ENCODE measurements at regions not wholly inside any gene's neighbourhood (a gene's known extent, or its start where the extent isn't known, plus 50 kb on each side); places are given as distances from the start of the nearest gene placed in this dataset. TPM values are rescaled to one million over a fixed set of nuclear protein-coding genes. Genes with fewer than 3 reads are reported as not detected.

GRCh38 chr1:206419783-206420182 is 50.5 kb upstream of the IKBKE start:
- Histone ChIP-seq H3K9me3 (replicated peaks in 1 of 2; ENCODE audit: control insufficient read depth in 1 of 2, insufficient read depth in 1 of 2, low read length in 2 of 2) (no peaks in the 10 kb centered on the region), H3K4me1 (ENCODE audit: control insufficient read depth in 1 of 2, insufficient read depth in 2 of 2, low read length in 2 of 2) (no peaks in the 10 kb centered on the region), H3K36me3 (replicated peaks in 1 of 2; ENCODE audit: control insufficient read depth in 1 of 2, insufficient read depth in 2 of 2, low read length in 2 of 2) (peaks cover 93 to 100% of the 10 kb centered on the region in 2 donors), H3K9ac (ENCODE audit: insufficient read depth, low read length, poor library complexity, severe bottlenecking) (no peak overlapping the region), H4K20me1 (ENCODE audit: insufficient read depth, low read length) (no peaks in the 10 kb centered on the region), H3K79me2 (ENCODE audit: insufficient read depth, low read length) (no peaks in the 10 kb centered on the region), H3K27me3 (ENCODE audit: control insufficient read depth in 2 of 2, insufficient read depth in 2 of 2, low read length in 2 of 2) (no peaks in the 10 kb centered on the region), H3K4me2 (replicated peaks; ENCODE audit: extremely low read depth, low read length, poor library complexity, severe bottlenecking) (no peak overlapping the region), H3K27ac (ENCODE audit: low read depth in 1 of 2, low read length in 2 of 2) (peak overlapping the region in 1 of 2 donors; percentile 64), H2AFZ (ENCODE audit: insufficient read depth, low read depth, low read length, poor library complexity, severe bottlenecking) (no peak overlapping the region), H3K4me3 (replicated peaks in 1 of 3; ENCODE audit: low read depth in 2 of 3, low read length in 3 of 3) (no peak overlapping the region)
- H3K27ac Mint-ChIP-seq: peak overlapping the region in 1 of 7 donors; percentile 53
- H3K9me3 Mint-ChIP-seq: no peaks in the 10 kb centered on the region
- H3K36me3 Mint-ChIP-seq: peaks cover 92 to 97% of the 10 kb centered on the region in 2 donors
- no CpG with 5 or more reads among the region's 2 CpGs for WGBS (ENCODE audit: insufficient coverage)
- intact Hi-C loops (cut with micrococcal nuclease): no loop called here
- peaks cover 6% of the 10 kb centered on the region for H3K4me1 Mint-ChIP-seq
- no peaks in the 10 kb centered on the region for H3K27me3 Mint-ChIP-seq (ENCODE audit: low read depth in 3 of 3)
- no peak for DNase-seq
- H3K4me3 Mint-ChIP-seq: no peak overlapping the region
- no peak for TF ChIP-seq CTCF (IDR thresholded peaks at IDR 0.05)

- no peak overlapping the region for H3K4me3 Mint-ChIP-seq
- WGBS (ENCODE audit: insufficient coverage): 100% methylated on average over 1 of the region's 4 CpGs
- peaks cover 6% of the 10 kb centered on the region for H3K4me1 Mint-ChIP-seq
- no peak overlapping the region for H3K9ac ChIP-seq (ENCODE audit: insufficient read depth, low read length, poor library complexity, severe bottlenecking)
- H3K9me3 ChIP-seq (replicated peaks in 1 of 2; ENCODE audit: control insufficient read depth in 1 of 2, insufficient read depth in 1 of 2, low read length in 2 of 2): no peaks in the 10 kb centered on the region
- intact Hi-C loops (cut with micrococcal nuclease): no loop called here
- no peaks in the 10 kb centered on the region for H3K4me1 ChIP-seq (ENCODE audit: control insufficient read depth in 1 of 2, insufficient read depth in 2 of 2, low read length in 2 of 2)
- peak overlapping the region in 1 of 2 donors; percentile 64 for H3K27ac ChIP-seq (ENCODE audit: low read depth in 1 of 2, low read length in 2 of 2)
- H2AFZ ChIP-seq (ENCODE audit: insufficient read depth, low read depth, low read length, poor library complexity, severe bottlenecking): no peak overlapping the region
- H3K4me3 ChIP-seq (replicated peaks in 1 of 3; ENCODE audit: low read depth in 2 of 3, low read length in 3 of 3): no peak overlapping the region
- H3K27ac Mint-ChIP-seq: peak overlapping the region in 2 of 7 donors; percentile 26 to 61
- H3K36me3 Mint-ChIP-seq: peaks cover 89 to 95% of the 10 kb centered on the region in 2 donors
- H4K20me1 ChIP-seq (ENCODE audit: insufficient read depth, low read length): no peaks in the 10 kb centered on the region
- H3K27me3 Mint-ChIP-seq (ENCODE audit: low read depth in 3 of 3): no peaks in the 10 kb centered on the region
- no peak overlapping the region for H3K4me2 ChIP-seq (replicated peaks; ENCODE audit: extremely low read depth, low read length, poor library complexity, severe bottlenecking)
- H3K36me3 ChIP-seq (replicated peaks in 1 of 2; ENCODE audit: control insufficient read depth in 1 of 2, insufficient read depth in 2 of 2, low read length in 2 of 2): peaks cover 92 to 100% of the 10 kb centered on the region in 2 donors
- DNase-seq: no peak
- no peaks in the 10 kb centered on the region for H3K79me2 ChIP-seq (ENCODE audit: insufficient read depth, low read length)
- no peaks in the 10 kb centered on the region for H3K9me3 Mint-ChIP-seq
- TF ChIP-seq CTCF (IDR thresholded peaks at IDR 0.05): no peak
- H3K27me3 ChIP-seq (ENCODE audit: control insufficient read depth in 2 of 2, insufficient read depth in 2 of 2, low read length in 2 of 2): no peaks in the 10 kb centered on the region
These were observed 49.8 kb upstream of the IKBKE start for GRCh38 chr1:206420471-206420870.

Small RNA genes in the stretch of these regions (small RNA-seq; reads per million reads assigned to genes)
- gene AC244023.1 (ENCODE audit: insufficient read length, low read depth): not detected

Measured in CD14-positive monocyte (primary cell).